Esophagus squamous epithelium (tissue), 4 donors: ENCODE measurements at regions not wholly inside any gene's neighbourhood (a gene's known extent, or its start where the extent isn't known, plus 50 kb on each side); places are given as distances from the start of the nearest gene placed in this dataset.

Experiments
- CTCF ChIP-seq, 6 experiments: fragments of 450-650 bp in 4 of 6; fragments of 200-600 bp in 2 of 6; sonication (generic) in 2 of 6; IDR thresholded peaks; one replicate each; pipeline ENCODE4 v1.5.1; 2016 to 2019; ENCODE audit warnings: antibody characterized with exemption in 6 of 6, mild to moderate bottlenecking in 4 of 6, moderate library complexity in 4 of 6
- POLR2A ChIP-seq, 4 donors: fragments of 450-650 bp; IDR thresholded peaks; one replicate each; pipeline ENCODE4 v1.6.1; 2017; ENCODE audit warnings: antibody characterized with exemption in 4 of 4, mild to moderate bottlenecking in 4 of 4, moderate library complexity in 3 of 4

DNA sequence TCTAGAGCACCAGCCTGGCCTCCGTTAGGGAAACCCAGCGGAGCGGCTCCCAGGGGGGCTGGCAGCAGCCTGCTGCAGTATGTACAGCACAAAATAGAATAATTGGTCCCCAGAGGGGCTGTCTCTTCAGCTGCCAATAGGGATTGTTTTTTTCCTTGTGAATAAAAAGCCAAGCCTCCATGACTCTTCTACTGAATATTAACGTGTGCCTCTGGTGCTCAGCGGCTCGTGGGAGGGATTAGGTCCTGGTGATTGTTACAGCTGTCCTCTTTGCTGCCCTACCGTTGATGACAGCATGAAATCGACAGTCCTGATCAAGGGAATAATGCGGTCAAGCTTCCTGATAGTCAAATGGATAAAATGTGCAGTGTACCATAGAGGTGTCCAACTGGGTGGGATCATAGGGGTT lies 190.7 kb upstream of the RUNX1 start:
- TF ChIP-seq POLR2A (IDR thresholded peaks at IDR 0.05) (no peak), CTCF (IDR thresholded peaks at IDR 0.05) (no peak)
